Stimulated activated CD4-positive, alpha-beta T cell treated with anti-CD3 and anti-CD28 coated beads, Interleukin-12 subunit alpha, Interleukin-12 subunit beta, amount 100 ng/mL, for 4 hours (primary cell): ENCODE measurements at regions not wholly inside any gene's neighbourhood (a gene's known extent, or its start where the extent isn't known, plus 50 kb on each side); places are given as distances from the start of the nearest gene placed in this dataset.

ENCODE experiments used
- DNase-seq: peaks from one replicate; pipeline ENCODE4 v3.0.0-alpha.2; 2020

DNA sequence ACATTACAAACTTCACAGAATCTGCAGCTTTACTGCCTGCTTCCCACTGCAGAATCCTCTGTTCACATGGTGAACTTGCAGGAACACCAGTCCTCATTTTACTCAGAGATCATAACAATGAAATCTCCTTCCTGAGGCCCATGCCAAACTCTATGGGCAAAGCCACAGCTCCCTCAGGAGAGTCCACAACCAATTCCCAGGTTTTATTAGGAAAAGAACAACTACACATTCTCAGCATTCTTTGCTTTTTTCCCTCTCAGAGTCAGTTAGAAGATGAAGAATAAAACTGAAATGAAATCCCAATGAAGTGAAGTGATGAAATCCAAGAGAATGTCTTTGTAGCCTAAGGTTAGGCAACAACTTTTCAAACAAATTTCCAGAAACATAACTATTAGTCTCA is 233.7 kb downstream of the DSEL start:
- no peak for DNase-seq

GRCh38 chr18:67281746-67282145 is 234.8 kb downstream of the DSEL start:
- no peak for DNase-seq

GRCh38 chr18:67280486-67281242 is 235.9 kb downstream of the DSEL start:
- no peak for DNase-seq

DNA sequence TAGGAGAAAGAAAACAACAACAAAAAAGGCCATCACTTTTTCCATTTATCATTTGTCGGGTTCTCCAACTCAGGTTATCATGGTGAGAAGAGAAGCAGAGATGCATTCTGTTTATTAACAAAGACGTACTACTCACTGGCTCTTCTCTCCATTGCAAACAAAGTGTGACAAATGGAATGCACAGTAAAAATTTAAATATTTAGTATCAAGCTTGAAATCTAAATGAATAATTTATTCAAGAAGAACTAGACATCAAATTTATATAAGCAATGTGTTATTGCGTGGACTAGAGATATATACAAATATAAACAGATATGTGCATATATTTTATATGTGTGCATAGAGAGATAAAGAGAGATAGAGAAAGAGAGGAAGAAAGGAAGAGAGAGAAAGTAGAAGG is 236.5 kb downstream of the DSEL start:
- no peak for DNase-seq

- DNase-seq: no peak
These were observed 237.5 kb downstream of the DSEL start for GRCh38 chr18:67278984-67279383.

DNA sequence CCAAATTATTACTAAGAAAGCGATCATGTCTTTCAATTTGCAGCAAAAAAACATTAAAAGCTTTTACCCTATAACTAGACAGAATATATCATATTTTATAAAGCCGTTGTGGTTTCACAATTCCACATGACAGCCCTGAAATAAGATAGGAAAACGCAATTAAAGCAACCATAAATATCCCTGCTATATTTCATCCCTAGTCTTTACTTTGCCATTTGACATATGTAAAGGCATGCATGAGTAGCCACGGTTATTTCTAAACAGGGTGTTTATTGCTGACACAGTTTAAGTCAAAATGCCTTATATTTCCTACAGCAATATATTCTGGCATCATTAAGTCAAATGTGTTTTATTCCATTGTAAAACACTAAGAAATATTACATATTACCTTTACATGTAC is 239.9 kb downstream of the DSEL start:
- no peak for DNase-seq

GRCh38 chr18:67273288-67273687 is 243.2 kb downstream of the DSEL start:
- no peak for DNase-seq

DNA sequence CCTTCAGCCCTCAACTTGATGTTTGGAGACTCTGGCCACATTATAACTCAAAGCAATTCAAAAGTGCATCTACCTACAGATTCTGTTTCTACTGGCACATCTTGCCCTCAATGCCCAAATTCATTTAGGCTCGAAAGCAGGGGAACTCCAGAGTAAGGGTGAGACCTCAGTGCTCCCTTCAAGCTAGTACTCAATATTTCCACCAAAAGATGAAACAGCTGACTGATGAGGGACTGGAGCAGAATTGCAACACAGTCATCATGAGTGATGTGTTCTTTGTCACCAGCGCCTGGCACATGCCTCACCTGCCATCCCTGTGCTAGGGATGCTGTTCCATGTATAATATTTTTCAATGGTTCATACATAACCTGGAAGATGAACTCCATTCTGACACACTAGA is 247.3 kb downstream of the DSEL start:
- DNase-seq: no peak

DNA sequence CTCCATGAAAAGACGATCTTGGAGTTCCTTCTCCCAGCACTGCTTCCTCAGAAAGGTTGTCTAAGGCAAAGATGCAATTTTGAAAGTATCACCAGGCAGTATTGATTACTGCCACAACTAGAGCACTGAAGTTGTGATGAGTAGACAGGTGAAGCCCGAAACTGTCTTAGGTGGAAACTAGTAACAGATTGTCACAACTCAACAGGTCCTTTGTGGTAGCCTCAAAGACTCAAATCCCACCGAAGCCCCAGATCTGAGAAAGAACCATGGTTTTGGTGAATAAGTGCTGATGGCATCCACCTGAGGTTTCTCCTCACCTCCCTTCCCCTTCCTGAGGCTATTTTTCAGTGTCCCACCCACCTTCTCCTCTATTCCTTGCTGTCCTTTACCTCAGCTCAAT is 248.0 kb downstream of the DSEL start:
- DNase-seq: no peak

DNA sequence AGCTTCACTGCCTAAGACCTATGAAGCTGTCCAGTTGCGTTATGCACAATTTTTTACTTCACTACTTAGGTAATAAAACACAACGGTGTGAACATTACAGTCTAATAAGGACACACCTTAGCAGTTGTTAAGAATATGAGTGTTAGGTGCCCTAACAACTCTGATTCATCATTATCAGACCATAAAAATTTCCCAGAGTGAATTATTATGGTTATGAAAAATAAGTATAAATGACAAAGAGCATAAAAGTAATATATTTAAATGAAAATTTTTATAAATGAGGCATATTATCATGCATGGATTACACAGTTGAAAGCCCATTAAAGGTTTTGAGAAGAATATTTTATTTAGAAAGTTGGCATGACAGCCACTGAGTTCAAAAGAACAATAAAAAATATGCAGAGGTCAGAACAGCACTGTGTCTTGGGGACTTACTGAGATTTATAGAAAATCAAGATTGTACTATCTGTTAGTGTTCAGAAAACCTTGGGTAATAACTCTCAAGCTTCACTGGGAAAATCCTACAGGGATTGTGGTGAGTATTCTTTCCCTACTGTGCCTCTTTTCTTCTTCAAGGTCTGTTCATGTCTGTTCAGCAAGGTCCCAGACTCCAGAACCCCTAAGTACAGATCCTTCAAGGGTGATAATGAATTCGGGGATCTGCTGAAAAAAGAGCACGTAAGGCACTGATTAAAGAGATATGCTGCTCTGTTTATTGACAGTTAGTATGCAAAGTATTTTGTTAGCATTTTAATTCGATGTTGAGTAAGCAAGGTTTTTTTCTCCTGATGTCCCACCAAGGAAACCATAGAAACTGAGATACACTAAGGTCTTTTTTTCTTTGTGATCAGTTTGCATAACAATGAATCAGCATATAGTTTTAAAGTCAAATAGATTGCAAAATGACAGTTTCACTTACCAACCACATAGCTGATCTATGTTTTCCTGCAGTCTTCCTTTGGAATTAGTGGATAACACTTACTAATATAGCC is 250.0 kb downstream of the DSEL start:
- no peak for DNase-seq

DNA sequence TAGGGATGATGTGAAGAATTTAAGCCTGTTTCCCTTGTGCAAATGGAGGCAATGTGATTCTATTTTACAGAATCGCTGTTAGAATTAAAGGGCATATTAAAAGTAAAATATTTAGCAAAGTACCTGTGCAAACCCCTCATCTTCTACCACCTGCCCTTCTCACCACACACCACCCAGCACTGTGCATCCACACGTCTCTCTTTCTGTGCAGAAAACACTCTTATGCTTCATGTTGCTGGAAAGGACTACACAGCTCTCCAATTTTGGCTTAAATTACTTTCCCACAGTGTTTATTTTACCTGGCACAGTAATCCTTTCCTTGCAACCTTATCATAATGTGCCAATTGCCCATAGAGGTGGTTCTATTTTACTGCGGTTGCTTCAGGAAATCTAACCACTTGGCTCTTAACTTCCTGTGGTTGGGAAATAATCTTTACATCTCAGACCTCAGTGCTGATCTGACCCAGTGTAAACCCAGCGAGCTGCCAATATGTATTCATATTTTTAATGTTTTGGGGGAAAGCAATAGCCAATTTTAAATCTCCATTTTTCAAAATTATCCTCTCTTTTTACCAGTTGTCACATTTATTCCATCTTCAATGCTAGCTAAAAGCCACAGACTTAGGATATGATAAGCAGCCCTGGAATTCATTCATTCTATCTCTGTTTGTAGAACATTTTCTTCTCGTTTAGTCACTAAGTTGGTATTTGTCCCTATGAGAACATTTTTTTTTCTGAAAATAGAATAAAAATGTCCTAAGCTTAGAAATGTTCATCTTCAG is 250.9 kb downstream of the DSEL start:
- DNase-seq: no peak

DNA sequence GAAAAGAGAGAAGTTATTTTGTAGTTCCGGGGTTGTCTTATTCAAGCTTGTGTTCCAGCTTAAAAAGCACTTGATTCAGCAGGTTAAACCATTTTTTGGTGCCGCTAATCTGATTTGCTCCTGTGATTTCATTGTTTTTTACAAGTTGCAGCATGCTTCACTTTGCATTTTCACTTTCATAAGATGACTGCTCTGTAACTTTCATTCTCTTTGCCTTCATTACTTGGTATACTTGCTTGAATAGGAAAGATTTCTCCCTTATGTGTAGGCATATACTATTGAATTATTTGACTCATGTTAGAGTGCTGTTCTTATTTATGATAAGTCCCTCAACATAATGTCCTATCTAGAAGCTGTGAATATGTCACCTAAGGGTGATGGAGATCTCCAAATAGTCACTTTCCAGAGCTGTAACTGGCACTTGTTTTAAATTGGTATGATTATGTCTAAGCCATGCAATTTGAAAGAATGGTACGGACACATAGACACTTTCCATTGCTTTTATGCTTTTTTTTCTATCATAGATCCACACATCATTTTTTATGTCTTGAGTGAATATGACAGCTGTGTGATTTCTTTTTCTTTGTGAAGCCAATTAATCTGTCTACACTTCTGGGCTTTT is 254.5 kb downstream of the DSEL start:
- no peak for DNase-seq

DNA sequence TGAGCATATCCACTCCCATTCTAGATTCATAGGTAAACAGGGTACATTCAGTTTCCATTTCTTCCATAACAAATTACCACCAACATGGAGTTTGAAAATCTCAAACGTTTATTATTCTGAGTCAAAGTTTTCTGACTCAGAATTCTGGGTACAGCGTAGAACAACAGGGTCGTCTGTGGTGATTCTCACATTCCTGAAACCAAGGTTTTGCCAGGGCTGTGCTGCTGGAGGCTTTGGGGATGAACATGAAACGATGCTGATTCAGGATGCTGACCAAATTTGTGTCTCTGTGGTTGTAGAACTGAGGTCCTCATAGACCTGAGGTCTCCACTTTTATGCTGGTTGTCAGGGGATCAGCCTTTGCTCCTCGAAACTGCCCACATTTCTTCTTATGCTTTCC is 255.7 kb downstream of the DSEL start:
- no peak for DNase-seq

DNA sequence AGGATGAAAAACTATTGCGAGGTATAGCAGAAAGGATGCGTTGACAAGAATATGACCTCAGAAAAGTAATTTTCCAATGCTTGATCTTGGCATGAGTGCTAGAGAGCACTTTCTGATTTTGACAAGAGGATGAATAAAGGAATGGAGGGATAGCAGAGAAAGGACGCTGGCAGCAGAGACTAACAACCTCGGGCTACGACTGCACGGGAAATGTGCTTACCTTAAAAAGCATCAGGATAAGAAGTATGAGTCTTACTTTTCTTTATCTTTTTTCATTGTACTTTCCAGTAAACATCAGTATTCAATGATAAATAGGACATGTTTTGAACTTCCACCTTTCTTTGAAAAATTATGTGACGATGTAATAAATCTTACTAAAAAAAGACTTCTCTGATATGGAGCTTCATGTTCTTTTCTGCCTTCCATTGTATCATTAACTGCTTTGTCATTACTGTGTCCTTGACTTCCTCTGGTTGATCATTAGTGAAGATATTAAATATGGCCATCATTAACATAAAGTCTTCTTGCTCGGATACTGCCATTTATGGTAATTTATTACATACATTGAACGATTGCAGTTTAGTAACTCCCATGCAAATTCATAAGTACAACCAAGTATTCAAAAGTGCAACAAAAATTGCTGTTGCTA is 265.6 kb downstream of the DSEL start:
- DNase-seq: no peak

DNA sequence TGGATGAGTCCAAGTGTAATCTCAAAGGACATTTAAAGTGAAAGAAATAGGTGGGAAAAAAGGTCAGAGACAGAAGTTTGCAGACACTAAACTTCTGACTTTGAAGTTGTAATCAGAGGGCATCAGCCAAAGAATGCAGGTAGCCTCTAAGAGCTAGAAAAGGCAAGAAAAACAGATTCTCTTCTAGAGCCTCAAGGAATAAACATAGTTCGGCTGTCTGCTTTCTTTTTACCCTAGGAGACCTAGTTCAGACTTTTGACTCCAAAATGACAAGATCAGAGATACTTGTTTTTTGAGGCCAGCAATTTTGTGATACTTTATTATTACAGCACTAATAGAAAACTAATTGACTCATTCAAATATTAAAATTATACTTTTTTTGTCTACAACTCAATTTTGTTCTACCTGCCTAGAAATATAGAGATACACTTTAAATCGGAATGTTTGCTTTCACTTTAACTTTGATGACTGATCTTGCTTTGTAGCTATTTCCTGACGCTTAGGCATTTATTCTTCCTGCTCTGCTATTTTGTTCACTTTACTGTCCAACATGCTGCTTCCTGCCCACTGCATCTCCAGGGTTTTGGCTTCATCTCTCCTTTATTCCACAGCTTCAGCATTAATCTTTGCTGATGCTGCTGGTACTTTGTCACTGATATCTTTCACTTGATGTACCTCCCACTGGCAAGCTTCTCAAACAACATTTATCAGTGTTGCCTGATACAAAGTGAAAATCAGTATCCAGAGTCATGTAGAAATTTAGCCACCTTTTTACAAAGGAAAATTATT is 272.5 kb downstream of the DSEL start:
- DNase-seq: no peak

DNA sequence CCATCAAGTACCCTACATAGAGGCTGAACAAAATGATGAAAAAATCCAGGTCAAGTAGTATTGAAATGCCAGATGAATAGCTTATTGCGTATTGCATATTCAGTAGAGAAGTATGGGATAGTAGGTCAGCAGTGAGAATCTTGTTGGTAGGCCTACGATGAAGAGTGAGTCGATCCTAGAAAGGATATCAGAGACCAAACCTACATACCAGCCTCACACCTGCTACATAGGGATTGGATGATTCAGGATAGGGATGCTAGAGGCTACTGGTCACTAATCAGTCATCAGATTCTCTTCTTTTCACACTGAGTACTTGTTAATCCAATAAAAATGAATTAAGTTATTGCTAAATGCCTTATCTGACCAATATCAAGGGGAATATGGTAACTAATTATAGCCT is 274.5 kb downstream of the DSEL start:
- DNase-seq: no peak

- DNase-seq: no peak
These were observed 275.2 kb downstream of the DSEL start for GRCh38 chr18:67241299-67241698.

- no peak for DNase-seq
These were observed 276.7 kb downstream of the DSEL start for GRCh38 chr18:67239826-67240225.

GRCh38 chr18:67232991-67233390 is 283.5 kb downstream of the DSEL start:
- no peak for DNase-seq

DNA sequence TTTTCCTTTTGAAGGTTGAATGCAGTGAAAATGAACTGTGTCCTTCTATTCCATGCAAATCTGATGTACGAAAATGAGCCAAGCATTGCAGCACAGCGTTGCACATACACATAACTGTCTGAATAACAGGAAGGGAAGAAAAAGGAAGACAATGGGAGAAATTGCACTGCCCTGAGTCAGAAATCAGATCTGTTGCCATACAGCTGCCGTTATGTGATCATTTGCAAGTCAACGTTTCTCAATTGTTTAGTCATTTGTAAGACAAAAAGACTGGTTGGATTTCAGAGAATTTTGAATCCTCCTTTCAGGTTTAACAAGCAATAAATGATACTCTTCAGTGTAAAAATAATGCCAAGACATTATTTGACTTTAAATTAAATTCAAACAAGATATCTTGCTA is 284.1 kb downstream of the DSEL start:
- no peak for DNase-seq

DNA sequence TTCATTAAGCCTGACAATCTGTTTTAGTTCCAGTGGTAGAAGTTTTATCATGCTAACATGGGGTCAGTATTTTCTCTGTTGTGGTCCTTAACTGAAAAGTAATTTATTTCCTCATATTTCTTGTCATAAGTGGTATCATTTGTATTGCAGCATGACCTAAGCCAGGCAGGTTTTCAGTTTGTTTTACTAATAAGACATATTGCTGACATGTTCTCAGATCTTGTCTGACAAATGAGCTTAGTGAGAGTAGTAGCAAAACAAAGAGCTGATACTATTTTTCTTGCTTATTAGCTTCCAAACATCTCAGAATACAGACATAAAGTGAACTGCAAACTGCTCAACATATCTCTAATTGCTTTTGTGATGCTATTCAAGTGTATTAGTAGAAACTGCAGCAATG is 293.6 kb downstream of the DSEL start:
- no peak for DNase-seq

- no peak for DNase-seq
These were observed 296.7 kb downstream of the DSEL start for GRCh38 chr18:67219821-67220220.
